ENCODE measurements at regions not wholly inside any gene's neighbourhood (a gene's known extent, or its start where the extent isn't known, plus 50 kb on each side); places are given as distances from the start of the nearest gene placed in this dataset.

DNA sequence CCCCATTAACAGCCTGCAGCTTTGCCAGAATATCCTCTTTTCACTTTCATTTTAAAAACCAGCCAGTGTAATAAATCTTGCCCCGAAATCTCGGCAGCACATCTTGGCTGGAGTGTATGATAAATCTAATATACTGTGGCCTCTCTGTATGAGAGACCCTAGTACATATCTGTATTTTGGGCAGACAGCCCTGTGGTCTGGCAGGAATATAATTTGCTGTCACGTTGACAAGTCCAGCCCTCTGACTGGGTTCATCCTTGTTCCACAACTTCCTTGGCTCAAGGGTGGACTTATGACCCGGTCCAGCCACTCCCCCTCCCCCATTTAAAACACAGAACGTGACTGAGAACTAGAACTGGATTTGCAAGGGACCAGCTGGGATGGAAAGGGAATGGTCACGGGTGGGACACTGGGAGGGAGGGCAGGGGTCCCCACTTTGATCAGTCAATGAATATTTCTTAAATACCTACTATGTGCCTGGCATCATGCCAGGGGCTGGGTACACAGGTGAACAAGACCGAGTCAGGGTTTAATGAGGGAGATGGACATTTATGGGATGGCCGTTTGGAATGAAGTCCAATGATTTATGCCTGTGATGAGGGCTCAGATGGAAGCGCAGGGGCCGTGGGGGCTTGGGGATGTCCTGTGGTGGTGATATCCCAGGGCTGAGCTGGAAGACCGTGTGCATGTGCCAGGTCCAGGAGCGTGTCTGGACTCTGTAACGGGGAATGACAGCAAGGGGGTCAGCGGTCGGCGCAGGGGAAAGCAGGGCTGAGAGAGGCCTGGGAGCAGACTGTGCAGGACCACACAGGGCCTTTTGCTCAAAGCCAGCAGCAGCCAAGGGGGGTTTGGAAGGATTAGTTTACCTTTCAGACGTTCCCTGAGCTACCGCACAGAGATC, 190.5 kb downstream of the PHETA1 start:
- no peak overlapping the region for H3K4me3 ChIP-seq (ENCODE audit: low read depth, low read length)
- no peak for DNase-seq (ENCODE audit: low read depth)
- in situ Hi-C loops (cut with HindIII; ENCODE audit: low sequenced_read_pairs), result no loop called here
- TF ChIP-seq, protein P1, sequence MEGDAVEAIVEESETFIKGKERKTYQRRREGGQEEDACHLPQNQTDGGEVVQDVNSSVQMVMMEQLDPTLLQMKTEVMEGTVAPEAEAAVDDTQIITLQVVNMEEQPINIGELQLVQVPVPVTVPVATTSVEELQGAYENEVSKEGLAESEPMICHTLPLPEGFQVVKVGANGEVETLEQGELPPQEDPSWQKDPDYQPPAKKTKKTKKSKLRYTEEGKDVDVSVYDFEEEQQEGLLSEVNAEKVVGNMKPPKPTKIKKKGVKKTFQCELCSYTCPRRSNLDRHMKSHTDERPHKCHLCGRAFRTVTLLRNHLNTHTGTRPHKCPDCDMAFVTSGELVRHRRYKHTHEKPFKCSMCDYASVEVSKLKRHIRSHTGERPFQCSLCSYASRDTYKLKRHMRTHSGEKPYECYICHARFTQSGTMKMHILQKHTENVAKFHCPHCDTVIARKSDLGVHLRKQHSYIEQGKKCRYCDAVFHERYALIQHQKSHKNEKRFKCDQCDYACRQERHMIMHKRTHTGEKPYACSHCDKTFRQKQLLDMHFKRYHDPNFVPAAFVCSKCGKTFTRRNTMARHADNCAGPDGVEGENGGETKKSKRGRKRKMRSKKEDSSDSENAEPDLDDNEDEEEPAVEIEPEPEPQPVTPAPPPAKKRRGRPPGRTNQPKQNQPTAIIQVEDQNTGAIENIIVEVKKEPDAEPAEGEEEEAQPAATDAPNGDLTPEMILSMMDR (IDR thresholded peaks at IDR 0.05; ENCODE audit: low read depth, low read length, missing control alignments), result no peak

DNA sequence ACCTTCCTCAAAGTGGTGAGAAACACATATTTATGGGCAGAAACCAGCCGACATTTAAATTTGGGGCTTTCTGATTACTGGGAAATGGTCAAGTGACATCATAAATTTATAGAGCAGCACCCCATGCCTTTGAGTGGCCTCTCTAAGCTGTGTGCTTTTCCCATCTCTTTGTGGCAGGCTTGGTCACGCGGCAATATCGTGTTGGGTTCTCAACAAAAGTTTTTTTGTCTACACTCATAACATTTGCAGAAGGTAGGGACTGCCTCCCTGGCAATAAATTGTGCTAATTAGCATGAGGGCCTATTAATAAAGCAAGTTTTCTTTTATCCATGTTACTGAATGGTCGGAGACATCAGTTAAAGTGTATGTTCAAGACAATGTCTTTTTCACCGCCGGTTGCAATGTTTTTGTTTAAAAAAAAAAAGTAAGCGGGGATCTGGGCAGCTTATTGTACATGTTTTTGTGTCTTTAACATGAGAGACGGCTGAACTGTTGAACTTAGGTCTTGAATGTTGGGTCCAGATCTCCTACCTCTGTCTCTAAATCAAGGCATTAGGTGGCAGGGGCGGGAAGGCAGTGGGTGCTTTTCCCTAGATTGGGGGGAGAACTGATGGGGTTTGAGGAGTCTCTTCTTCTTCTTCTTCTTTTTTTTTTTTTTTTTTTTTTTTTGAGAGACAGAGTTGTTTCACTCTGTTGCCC, 193.3 kb downstream of the PHETA1 start:
- in situ Hi-C loops (cut with HindIII; ENCODE audit: low sequenced_read_pairs), result no loop called here
- TF ChIP-seq, protein P1 (IDR thresholded peaks at IDR 0.05; ENCODE audit: low read depth, low read length, missing control alignments), result no peak
- H3K4me3 ChIP-seq (ENCODE audit: low read depth, low read length), result no peak overlapping the region
- DNase-seq (ENCODE audit: low read depth), result no peak

DNA sequence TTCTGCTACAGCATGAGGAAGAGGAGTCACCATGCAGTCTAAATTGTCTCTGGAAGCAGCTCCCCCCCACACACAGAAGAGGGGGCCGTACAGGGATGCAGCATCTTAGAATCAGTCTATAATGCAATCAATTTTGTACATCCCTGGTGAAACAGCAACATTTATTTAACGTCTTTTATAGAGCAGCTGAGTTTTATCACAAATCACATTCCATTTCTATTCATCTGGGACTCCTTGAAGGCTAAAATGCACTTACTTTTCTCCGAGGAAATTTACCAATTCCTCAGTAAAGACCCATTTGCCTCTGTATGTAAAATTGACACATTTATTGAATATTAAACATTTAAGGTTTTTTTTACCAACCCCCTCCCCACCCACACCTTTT, 193.9 kb downstream of the PHETA1 start:
- TF ChIP-seq, protein P1 (IDR thresholded peaks at IDR 0.05; ENCODE audit: low read depth, low read length, missing control alignments), result no peak
- in situ Hi-C loops (cut with HindIII; ENCODE audit: low sequenced_read_pairs), result no loop called here
- H3K4me3 ChIP-seq (ENCODE audit: low read depth, low read length), result no peak overlapping the region
- DNase-seq (ENCODE audit: low read depth), result no peak

DNA sequence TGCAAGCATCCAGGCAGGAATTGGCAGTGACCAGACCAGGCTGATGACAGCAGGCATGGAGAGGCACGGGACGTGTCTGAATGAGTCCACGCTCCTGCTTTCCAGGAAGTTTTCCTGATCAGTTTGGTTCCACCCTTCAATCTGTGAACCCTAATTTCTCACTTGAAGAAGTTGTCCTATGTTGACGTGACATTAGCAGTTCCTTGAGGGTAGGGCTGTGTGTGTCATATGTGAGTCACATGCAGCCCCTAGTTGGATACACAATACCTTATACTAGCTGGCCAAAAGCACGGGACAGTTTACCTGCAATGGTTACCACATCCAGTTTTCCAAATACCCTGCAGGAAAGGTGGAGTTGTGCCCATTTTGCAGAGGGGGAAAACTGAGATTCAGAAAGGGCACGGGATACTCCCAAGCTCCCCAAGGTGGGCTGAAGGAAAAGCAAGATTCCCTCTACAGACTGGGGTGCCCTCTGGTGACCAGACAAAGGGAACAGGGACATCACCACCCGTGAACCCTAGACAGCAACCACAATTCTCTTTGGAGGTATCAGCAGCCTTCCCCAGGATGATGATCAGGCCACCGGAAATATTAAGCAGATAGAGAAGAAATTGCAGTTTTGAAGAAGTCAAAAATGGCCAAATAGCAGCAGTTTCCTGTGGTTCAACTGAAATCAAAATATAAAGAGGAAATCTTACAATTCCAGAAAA, 194.5 kb downstream of the PHETA1 start:
- TF ChIP-seq, protein P1 (IDR thresholded peaks at IDR 0.05; ENCODE audit: low read depth, low read length, missing control alignments), result no peak
- no peak for DNase-seq (ENCODE audit: low read depth)
- in situ Hi-C loops (cut with HindIII; ENCODE audit: low sequenced_read_pairs), result no loop called here
- no peak overlapping the region for H3K4me3 ChIP-seq (ENCODE audit: low read depth, low read length)

DNA sequence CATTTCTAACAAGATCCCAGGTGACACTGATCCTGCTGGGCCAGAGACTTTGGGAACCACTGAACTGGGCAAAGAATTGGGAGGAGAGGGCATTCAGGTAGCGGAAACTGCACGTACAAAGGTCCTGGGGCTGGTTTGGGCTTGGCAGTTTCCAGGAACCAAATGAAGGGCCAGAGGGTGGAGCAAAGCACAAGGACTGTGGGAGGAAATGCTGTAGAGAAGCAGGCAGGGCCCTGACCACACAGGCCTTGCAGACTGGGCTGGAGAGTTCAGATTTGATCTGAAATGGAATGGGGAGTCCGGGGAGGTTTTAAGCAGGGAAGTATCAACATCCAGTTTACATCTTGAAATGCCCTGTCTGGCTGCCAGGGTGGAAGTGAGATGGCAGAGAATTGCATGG, 195.1 kb downstream of the PHETA1 start:
- H3K4me3 ChIP-seq (ENCODE audit: low read depth, low read length), result no peak overlapping the region
- in situ Hi-C loops (cut with HindIII; ENCODE audit: low sequenced_read_pairs), result no loop called here
- TF ChIP-seq, protein P1 (IDR thresholded peaks at IDR 0.05; ENCODE audit: low read depth, low read length, missing control alignments), result no peak
- no peak for DNase-seq (ENCODE audit: low read depth)

DNA sequence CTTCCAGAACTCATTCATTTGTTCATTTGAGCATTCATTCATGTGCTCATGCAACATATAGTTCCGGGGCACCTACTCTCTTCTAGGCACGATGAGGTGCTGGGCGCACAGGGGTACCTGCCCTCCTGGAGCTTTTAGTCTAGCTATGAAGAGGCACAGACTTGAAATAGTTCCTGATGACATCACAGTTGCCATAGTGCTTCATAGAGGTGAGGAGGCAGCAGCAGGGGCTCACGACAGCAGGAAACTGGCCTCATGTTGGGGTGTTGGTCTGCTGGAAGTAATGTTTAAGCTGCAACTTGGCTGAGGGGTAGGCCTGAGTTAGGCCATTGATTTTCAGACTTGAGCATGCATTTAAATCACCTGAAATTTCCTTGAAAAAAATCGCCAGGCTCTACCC, 195.5 kb downstream of the PHETA1 start:
- no peak overlapping the region for H3K4me3 ChIP-seq (ENCODE audit: low read depth, low read length)
- in situ Hi-C loops (cut with HindIII; ENCODE audit: low sequenced_read_pairs), result no loop called here
- TF ChIP-seq, protein P1 (IDR thresholded peaks at IDR 0.05; ENCODE audit: low read depth, low read length, missing control alignments), result no peak
- no peak for DNase-seq (ENCODE audit: low read depth)

All from astrocyte of the cerebellum (primary cell).